ENCODE measurements at regions not wholly inside any gene's neighbourhood (a gene's known extent, or its start where the extent isn't known, plus 50 kb on each side); places are given as distances from the start of the nearest gene placed in this dataset.

DNA sequence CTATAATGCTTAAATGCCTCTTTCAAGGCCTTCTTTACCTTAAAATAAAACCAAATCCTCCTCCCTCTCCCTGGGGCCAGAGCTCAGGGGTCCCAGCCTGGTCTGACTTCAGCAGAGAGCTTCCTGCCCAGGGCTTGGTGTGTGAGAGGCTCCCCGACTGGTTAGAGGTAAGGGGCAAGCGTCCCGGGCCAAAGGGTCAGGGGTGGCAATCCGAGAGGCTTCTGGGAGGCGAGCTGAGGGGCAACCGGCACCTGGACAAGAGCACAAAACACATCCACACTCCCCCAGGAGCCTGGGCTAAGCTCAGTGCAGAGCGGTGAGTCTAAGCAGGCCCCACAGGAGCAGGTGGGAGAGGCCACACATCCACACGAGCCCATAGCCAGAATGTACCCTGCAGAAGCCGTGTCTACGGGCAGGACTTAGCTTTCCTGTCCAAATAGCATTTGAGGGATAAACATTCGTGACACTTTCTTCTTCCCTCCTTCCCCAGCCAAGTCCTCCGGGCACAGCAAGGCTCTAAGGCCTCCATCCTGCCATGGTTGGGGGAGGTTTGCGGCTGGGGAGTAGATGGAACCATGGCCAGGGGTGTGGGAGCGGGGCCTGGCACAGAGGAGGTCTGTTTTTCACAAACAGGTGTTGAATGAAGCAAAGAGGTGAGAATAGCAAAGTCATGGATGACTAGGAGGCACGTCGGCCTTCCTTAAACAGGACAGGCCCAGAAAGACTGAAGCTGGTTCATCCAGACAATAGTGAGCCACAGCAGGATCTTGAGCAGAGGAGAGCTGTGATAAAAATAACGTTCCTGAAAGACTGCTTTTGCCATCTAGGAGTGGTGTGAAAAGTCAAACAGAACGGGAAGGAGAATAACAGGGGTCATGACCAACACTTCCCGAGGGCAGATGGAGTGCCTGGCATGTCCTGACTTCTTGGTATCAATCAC is 98.7 kb upstream of the IQSEC1 start:
- TF ChIP-seq GABPA (tag; conservative IDR thresholded peaks at IDR 0.05; ENCODE audit: low read depth): no peak
- no peak for TF ChIP-seq XRCC4 (IDR thresholded peaks at IDR 0.05; ENCODE audit: extremely low read depth, insufficient read depth, insufficient read length)

All from K562 (cell line).